ENCODE measurements at regions not wholly inside any gene's neighbourhood (a gene's known extent, or its start where the extent isn't known, plus 50 kb on each side); places are given as distances from the start of the nearest gene placed in this dataset.

DNA sequence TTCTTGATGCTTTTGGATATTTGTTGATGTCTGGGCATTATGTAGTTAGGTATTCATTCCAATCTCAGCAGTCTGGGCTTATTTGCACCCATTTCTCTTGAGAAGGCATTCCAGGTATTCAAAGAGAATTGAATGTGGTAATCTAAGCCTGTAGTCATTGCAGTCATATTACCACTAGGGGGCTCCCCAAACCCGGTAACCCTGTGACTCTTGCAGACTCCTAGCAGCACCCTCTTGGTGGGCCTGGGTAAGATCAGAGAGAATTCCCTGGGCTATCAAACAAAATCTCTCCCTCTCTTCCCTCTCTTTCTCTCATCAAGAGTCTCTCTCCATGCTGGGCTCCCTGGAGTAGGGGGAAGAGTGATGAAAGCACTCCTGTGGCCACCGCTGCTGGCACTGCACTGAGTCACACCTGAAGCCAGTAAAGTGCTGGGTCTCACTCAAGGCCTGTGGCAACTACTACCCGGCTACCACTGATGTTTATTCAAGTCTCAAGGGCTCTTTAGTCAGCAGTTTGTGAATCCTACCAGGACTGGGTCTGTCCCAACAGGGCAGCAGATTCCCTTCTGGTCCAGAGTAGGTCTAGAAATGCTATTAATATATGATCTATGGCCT is 187.7 kb upstream of the NUDT10 start:
- in situ Hi-C loops (cut with MboI; ENCODE audit: low pct_ligation_motif_present in 1 of 4, low pct_unique_long_range_greater_than_20kb in 1 of 4, low sequenced_read_pairs in 3 of 4) (loop anchor here in 1 of 4 donors (25.0 kb wide), 1 partner anchor 317 kb away; no protein-coding TSS in a partner anchor), intact Hi-C loops (cut with DNase I; ENCODE audit: low total_unique reads) (no loop called here)
- no peaks in the 10 kb centered on the region for H3K27me3 ChIP-seq
- no peak for DNase-seq
- no peaks in the 10 kb centered on the region for H3K4me1 ChIP-seq
- H3K9me3 ChIP-seq: no peaks in the 10 kb centered on the region
- 42% methylated on average over 3 of the region's 3 CpGs; no CpG with 5 or more reads in 1 of the 2 donors for WGBS, 2 donors (ENCODE audit: low coverage in 1 of 2)
- H3K36me3 ChIP-seq: no peaks in the 10 kb centered on the region
- no peak overlapping the region for H3K27ac ChIP-seq
- TF ChIP-seq, protein P1, sequence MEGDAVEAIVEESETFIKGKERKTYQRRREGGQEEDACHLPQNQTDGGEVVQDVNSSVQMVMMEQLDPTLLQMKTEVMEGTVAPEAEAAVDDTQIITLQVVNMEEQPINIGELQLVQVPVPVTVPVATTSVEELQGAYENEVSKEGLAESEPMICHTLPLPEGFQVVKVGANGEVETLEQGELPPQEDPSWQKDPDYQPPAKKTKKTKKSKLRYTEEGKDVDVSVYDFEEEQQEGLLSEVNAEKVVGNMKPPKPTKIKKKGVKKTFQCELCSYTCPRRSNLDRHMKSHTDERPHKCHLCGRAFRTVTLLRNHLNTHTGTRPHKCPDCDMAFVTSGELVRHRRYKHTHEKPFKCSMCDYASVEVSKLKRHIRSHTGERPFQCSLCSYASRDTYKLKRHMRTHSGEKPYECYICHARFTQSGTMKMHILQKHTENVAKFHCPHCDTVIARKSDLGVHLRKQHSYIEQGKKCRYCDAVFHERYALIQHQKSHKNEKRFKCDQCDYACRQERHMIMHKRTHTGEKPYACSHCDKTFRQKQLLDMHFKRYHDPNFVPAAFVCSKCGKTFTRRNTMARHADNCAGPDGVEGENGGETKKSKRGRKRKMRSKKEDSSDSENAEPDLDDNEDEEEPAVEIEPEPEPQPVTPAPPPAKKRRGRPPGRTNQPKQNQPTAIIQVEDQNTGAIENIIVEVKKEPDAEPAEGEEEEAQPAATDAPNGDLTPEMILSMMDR (IDR thresholded peaks at IDR 0.05): peak; percentile 24 to 57 (median 47)
- no peak for TF ChIP-seq POLR2AphosphoS5 (IDR thresholded peaks at IDR 0.05)
- no peak overlapping the region for H3K4me3 ChIP-seq

DNA sequence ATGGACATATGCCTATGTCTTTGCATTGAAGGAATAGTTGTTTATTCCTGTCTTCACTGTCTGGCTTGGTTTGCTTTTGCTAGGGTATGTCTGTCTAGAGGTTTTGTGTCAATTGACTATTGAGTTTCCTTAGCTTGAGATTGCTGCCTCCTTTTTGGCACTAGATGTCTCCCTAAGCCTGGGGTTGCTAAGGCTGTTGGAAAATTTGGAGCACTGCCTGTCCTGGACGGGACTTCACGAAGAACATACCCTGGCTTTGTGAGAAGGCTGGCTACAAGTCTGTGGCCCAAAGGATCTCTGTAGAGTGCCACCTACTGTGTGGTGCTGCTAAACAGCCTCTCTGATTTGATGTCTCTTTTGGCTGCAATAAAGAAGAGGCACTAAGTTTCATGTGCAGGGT is 183.8 kb upstream of the NUDT10 start:
- H3K27ac ChIP-seq: no peak overlapping the region
- intact Hi-C loops (cut with DNase I; ENCODE audit: low total_unique reads) (no loop called here), in situ Hi-C loops (cut with MboI; ENCODE audit: low pct_ligation_motif_present in 1 of 4, low pct_unique_long_range_greater_than_20kb in 1 of 4, low sequenced_read_pairs in 3 of 4) (loop anchor here in 1 of 4 donors (25.0 kb wide), 1 partner anchor 313 kb away; no protein-coding TSS in a partner anchor)
- DNase-seq: no peak
- no peaks in the 10 kb centered on the region for H3K9me3 ChIP-seq
- H3K4me3 ChIP-seq: no peak overlapping the region
- TF ChIP-seq POLR2A (IDR thresholded peaks at IDR 0.05): no peak
- TF ChIP-seq, protein P1 (IDR thresholded peaks at IDR 0.05): peak in 2 of 5 experiments; percentile 8 to 13
- 12% methylated on average over 2 of the region's 2 CpGs; no CpG with 5 or more reads in 1 of the 2 donors for WGBS, 2 donors (ENCODE audit: low coverage in 1 of 2)
- no peaks in the 10 kb centered on the region for H3K36me3 ChIP-seq
- H3K27me3 ChIP-seq: no peaks in the 10 kb centered on the region
- no peaks in the 10 kb centered on the region for H3K4me1 ChIP-seq

DNA sequence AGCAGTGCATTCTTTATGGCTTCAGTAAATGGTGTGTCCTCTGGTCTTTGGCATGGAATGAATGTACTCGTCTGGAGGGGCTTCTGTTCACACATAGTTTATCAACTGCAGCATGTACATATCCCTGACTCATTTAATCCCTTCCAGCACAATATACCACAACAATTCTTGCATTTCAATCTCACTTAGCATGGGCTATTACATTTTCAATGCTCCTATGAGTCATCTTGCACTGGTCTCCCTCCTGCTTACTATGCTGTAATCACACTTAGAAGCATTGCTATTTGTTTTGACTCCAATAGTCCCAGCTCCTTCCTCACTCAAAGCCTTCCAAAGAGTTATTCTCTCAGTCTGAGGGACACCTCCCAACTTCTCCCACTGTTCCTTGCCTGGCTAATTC is 180.9 kb upstream of the NUDT10 start:
- no peaks in the 10 kb centered on the region for H3K36me3 ChIP-seq
- in situ Hi-C loops (cut with MboI; ENCODE audit: low pct_ligation_motif_present in 1 of 4, low pct_unique_long_range_greater_than_20kb in 1 of 4, low sequenced_read_pairs in 3 of 4): no loop called here
- no peaks in the 10 kb centered on the region for H3K4me1 ChIP-seq
- H3K27ac ChIP-seq: no peak overlapping the region
- no peak overlapping the region for H3K4me3 ChIP-seq
- H3K9me3 ChIP-seq: no peaks in the 10 kb centered on the region
- TF ChIP-seq POLR2A (IDR thresholded peaks at IDR 0.05): no peak
- TF ChIP-seq EP300 (IDR thresholded peaks at IDR 0.05; ENCODE audit: low read depth): no peak
- no peak for TF ChIP-seq POLR2AphosphoS5 (IDR thresholded peaks at IDR 0.05)
- TF ChIP-seq, protein P1 (IDR thresholded peaks at IDR 0.05): no peak
- WGBS, 2 donors (ENCODE audit: low coverage in 1 of 2): 68% methylated on average over 1 of the region's 1 CpG; no CpG with 5 or more reads in 1 of the 2 donors
- no peaks in the 10 kb centered on the region for H3K27me3 ChIP-seq
- intact Hi-C loops (cut with DNase I; ENCODE audit: low total_unique reads): no loop called here
- no peak for DNase-seq

DNA sequence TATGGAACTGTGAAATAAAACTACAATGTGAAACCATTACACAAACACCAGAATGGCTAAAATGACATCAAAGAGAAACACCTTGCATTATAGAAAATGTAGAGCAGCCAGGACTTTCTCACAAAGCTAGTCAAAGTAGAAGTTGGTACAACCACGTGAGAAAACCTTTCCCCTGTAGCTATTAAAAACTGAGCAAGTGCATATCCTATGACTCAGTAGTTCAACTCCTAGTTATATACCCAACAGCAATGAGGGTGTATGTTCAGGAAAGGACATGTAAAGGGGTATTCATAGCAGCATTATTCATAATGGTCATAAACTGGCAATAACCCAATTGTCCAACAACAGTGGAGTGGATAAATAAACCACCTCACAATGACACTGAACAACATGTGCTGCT is 177.5 kb upstream of the NUDT10 start:
- DNase-seq: no peak
- 59% methylated on average over 1 of the region's 1 CpG; no CpG with 5 or more reads in 1 of the 2 donors for WGBS, 2 donors (ENCODE audit: low coverage in 1 of 2)
- intact Hi-C loops (cut with DNase I; ENCODE audit: low total_unique reads): no loop called here
- TF ChIP-seq POLR2AphosphoS5 (IDR thresholded peaks at IDR 0.05) (no peak), EP300 (IDR thresholded peaks at IDR 0.05; ENCODE audit: low read depth) (no peak), POLR2A (IDR thresholded peaks at IDR 0.05) (no peak)
- TF ChIP-seq, protein P1 (IDR thresholded peaks at IDR 0.05): no peak
- in situ Hi-C loops (cut with MboI; ENCODE audit: low pct_ligation_motif_present in 1 of 4, low pct_unique_long_range_greater_than_20kb in 1 of 4, low sequenced_read_pairs in 3 of 4): no loop called here
- Histone ChIP-seq H3K4me3 (no peak overlapping the region), H3K36me3 (no peaks in the 10 kb centered on the region), H3K9me3 (no peaks in the 10 kb centered on the region), H3K27me3 (no peaks in the 10 kb centered on the region), H3K4me1 (no peaks in the 10 kb centered on the region), H3K27ac (no peak overlapping the region)
